Activated T-cell treated with anti-CD3 and anti-CD28 coated beads, Interleukin-2, amount 50 U/mL, for 72 hours (primary cell): ENCODE measurements at regions not wholly inside any gene's neighbourhood (a gene's known extent, or its start where the extent isn't known, plus 50 kb on each side); places are given as distances from the start of the nearest gene placed in this dataset.
"Not testable (repeated sequence)": the region's sequence is repeated elsewhere in the genome, so short reads cannot be mapped to it uniquely, and the experiment has no call there.

Experiments
- ATAC-seq, 2 donors: fragments of 150-1000 bp; cut with Tn5 transposase; replicated peaks in 1 of 2; 2 replicates each; pipeline ENCODE4 v1.10.0; 2021; ENCODE audit warnings: moderate library complexity in 2 of 2, mild to moderate bottlenecking in 1 of 2
- DNase-seq, 2 donors: peaks; one replicate each; pipeline ENCODE4 v3.0.0; 2021 to 2022; ENCODE audit warnings: mixed read lengths in 1 of 2
- H3K27ac Mint-ChIP-seq: one replicate; pipeline ENCODE4 v1.8.0; 2022; ENCODE audit warnings: mild to moderate bottlenecking, moderate library complexity, mixed read lengths
- H3K27me3 Mint-ChIP-seq: one replicate; pipeline ENCODE4 v1.8.0; 2022; ENCODE audit warnings: low read depth, mixed read lengths
- H3K36me3 Mint-ChIP-seq, 2 donors: one replicate each; pipeline ENCODE4 v1.8.0; 2022; ENCODE audit warnings: mixed read lengths in 2 of 2, mild to moderate bottlenecking in 1 of 2; ENCODE audit not compliant: insufficient read depth in 2 of 2
- H3K4me1 Mint-ChIP-seq: one replicate; pipeline ENCODE4 v1.8.0; 2022; ENCODE audit warnings: low read depth, mixed read lengths
- H3K4me3 Mint-ChIP-seq, 2 donors: one replicate each; pipeline ENCODE4 v1.8.0; 2022; ENCODE audit warnings: mild to moderate bottlenecking in 2 of 2, mixed read lengths in 2 of 2, moderate library complexity in 2 of 2
- H3K9me3 Mint-ChIP-seq, 2 donors: one replicate each; pipeline ENCODE4 v1.8.0; 2022; ENCODE audit warnings: mixed read lengths in 2 of 2

DNA sequence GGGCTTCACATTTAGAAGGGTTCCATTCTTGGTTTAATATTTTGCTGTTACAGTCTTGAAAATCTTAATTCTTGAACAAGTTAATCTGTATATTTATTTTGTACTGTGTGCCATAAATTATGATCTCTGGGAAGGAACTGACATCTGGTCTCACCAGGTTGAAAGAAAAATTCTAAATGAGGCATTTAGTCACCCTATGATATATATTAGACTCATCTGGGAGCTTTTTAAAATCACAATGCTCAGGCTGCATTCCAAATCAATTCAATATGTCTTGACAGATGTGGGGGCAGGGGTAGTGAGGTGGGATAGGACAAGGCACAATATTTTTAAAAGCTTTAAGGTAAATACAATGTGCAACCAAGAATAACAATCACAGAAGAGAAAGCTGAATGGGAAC lies 569.2 kb downstream of the PRR16 start:
- Mint-ChIP-seq H3K27me3 (no peaks in the 10 kb centered on the region), H3K27ac (no peak overlapping the region), H3K4me1 (no peaks in the 10 kb centered on the region), H3K36me3 (no peaks in the 10 kb centered on the region), H3K4me3 (no peak overlapping the region), H3K9me3 (peaks cover 0 to 3% of the 10 kb centered on the region in 2 donors)
- no peak for ATAC-seq
- no peak for DNase-seq

DNA sequence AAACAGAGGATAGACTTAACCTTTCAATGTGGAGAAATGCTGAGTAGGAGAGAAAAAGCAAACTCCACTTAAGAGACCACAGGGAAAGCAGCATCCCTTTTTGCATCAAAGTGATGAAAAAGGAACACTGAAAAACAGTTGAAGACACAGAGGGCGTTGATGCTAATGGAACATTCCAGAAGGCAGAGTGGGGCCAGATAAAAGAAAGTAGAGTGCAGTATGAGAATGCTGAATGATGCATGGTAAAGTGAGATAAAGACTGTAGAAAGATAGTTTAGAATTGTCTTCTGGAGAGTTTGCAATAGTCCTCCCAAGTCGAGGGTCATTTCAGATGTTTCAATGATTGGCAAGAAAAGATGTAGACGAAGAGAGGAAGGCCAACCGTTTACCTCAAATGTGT lies 574.3 kb downstream of the PRR16 start:
- Mint-ChIP-seq H3K36me3 (no peaks in the 10 kb centered on the region), H3K4me1 (no peaks in the 10 kb centered on the region), H3K27ac (no peak overlapping the region), H3K9me3 (peaks cover 0 to 9% of the 10 kb centered on the region in 2 donors), H3K4me3 (no peak overlapping the region), H3K27me3 (no peaks in the 10 kb centered on the region)
- ATAC-seq (no peak), DNase-seq (no peak)

- no peak for DNase-seq
- H3K9me3 Mint-ChIP-seq: no peaks in the 10 kb centered on the region
- H3K27ac Mint-ChIP-seq: no peak overlapping the region
- no peaks in the 10 kb centered on the region for H3K27me3 Mint-ChIP-seq
- H3K4me1 Mint-ChIP-seq: no peaks in the 10 kb centered on the region
- H3K4me3 Mint-ChIP-seq: no peak overlapping the region
- no peaks in the 10 kb centered on the region for H3K36me3 Mint-ChIP-seq
- no peak for ATAC-seq
Observed at GRCh38 chr5:121049971-121050370, 585.9 kb downstream of the PRR16 start.

- Mint-ChIP-seq H3K4me3 (no peak overlapping the region), H3K27ac (no peak overlapping the region), H3K4me1 (no peaks in the 10 kb centered on the region), H3K27me3 (no peaks in the 10 kb centered on the region), H3K36me3 (no peaks in the 10 kb centered on the region), H3K9me3 (peaks cover 0 to 3% of the 10 kb centered on the region in 2 donors)
- ATAC-seq: no peak
- no peak for DNase-seq
Observed at GRCh38 chr5:121053055-121053985, 589.2 kb downstream of the PRR16 start.

GRCh38 chr5:121055586-121055985 lies 591.5 kb downstream of the PRR16 start:
- no peak overlapping the region for H3K4me3 Mint-ChIP-seq
- H3K4me1 Mint-ChIP-seq: no peaks in the 10 kb centered on the region
- no peaks in the 10 kb centered on the region for H3K27me3 Mint-ChIP-seq
- no peak for DNase-seq
- ATAC-seq: no peak
- H3K9me3 Mint-ChIP-seq: peaks cover 6 to 9% of the 10 kb centered on the region in 2 donors
- H3K27ac Mint-ChIP-seq: no peak overlapping the region
- H3K36me3 Mint-ChIP-seq: no peaks in the 10 kb centered on the region

DNA sequence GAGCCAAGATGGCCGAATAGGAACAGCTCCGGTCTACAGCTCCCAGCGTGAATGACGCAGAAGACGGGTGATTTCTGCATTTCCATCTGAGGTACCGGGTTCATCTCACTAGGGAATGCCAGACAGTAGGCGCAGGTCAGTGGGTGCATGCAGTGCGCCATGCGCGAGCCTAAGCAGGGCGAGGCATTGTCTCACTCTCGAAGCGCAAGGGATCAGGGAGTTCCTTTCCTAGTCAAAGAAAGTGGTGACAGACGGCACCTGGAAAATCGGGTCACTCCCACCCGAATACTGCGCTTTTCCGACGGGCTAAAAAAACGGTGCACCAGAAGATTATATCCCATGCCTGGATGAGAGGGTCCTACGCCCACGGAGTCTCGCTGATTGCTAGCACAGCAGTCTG lies 600.1 kb downstream of the PRR16 start:
- peaks cover 13% of the 10 kb centered on the region in 2 donors for H3K9me3 Mint-ChIP-seq
- H3K36me3 Mint-ChIP-seq, H3K27ac Mint-ChIP-seq, H3K4me3 Mint-ChIP-seq, ATAC-seq, H3K27me3 Mint-ChIP-seq, H3K4me1 Mint-ChIP-seq, DNase-seq: not testable (repeated sequence)

- H3K9me3 Mint-ChIP-seq: peaks cover 5% of the 10 kb centered on the region in 2 donors
- no peak overlapping the region for H3K27ac Mint-ChIP-seq
- H3K27me3 Mint-ChIP-seq: no peaks in the 10 kb centered on the region
Observed at GRCh38 chr5:121086671-121087070, 622.6 kb downstream of the PRR16 start.

DNA sequence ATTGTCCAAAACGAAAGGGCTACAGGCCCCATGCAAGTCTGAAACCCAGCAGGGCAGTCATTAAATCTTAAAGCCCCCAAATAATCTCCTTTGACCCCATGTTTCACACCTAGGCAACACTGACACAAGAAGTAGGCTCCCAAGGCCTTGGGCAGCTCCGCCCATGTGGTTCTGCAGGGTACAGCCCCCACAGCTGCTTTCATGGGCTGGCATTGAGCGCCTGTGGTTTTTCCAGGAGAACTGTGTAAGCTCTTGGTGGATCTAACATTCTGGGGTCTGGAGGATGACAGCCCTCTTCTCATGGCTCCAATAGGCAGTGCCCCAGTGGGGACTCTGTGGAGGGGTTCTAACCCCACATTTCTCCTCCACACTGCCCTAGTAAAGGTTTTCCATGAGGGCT lies 623.5 kb downstream of the PRR16 start:
- no peak for ATAC-seq
- no peaks in the 10 kb centered on the region for H3K36me3 Mint-ChIP-seq
- H3K27me3 Mint-ChIP-seq: no peaks in the 10 kb centered on the region
- H3K27ac Mint-ChIP-seq: no peak overlapping the region
- DNase-seq: no peak
- H3K9me3 Mint-ChIP-seq: peaks cover 5 to 8% of the 10 kb centered on the region in 2 donors
- no peaks in the 10 kb centered on the region for H3K4me1 Mint-ChIP-seq
- H3K4me3 Mint-ChIP-seq: no peak overlapping the region

More at GRCh38 chr5:121086671-121087070, 622.6 kb downstream of the PRR16 start:
- DNase-seq: no peak
- no peak for ATAC-seq
- Mint-ChIP-seq H3K4me1 (no peaks in the 10 kb centered on the region), H3K4me3 (no peak overlapping the region), H3K36me3 (no peaks in the 10 kb centered on the region)

GRCh38 chr5:121088341-121088740 lies 624.2 kb downstream of the PRR16 start:
- DNase-seq: no peak
- Mint-ChIP-seq H3K36me3 (no peaks in the 10 kb centered on the region), H3K9me3 (peaks cover 5 to 8% of the 10 kb centered on the region in 2 donors), H3K4me3 (no peak overlapping the region), H3K4me1 (no peaks in the 10 kb centered on the region), H3K27ac (no peak overlapping the region), H3K27me3 (no peaks in the 10 kb centered on the region)
- ATAC-seq: no peak

- no peak for ATAC-seq
- Mint-ChIP-seq H3K27me3 (no peaks in the 10 kb centered on the region), H3K9me3 (peaks cover 3 to 6% of the 10 kb centered on the region in 2 donors), H3K4me3 (no peak overlapping the region), H3K36me3 (no peaks in the 10 kb centered on the region), H3K4me1 (no peaks in the 10 kb centered on the region), H3K27ac (no peak overlapping the region)
- no peak for DNase-seq
Observed at GRCh38 chr5:121090822-121091221, 626.7 kb downstream of the PRR16 start.

- Mint-ChIP-seq H3K27ac (no peak overlapping the region), H3K4me3 (no peak overlapping the region), H3K27me3 (no peaks in the 10 kb centered on the region), H3K4me1 (no peaks in the 10 kb centered on the region), H3K9me3 (peaks cover 8% of the 10 kb centered on the region in 2 donors), H3K36me3 (no peaks in the 10 kb centered on the region)
- ATAC-seq: no peak
- no peak for DNase-seq
Observed at GRCh38 chr5:121100931-121101330, 636.8 kb downstream of the PRR16 start.

DNA sequence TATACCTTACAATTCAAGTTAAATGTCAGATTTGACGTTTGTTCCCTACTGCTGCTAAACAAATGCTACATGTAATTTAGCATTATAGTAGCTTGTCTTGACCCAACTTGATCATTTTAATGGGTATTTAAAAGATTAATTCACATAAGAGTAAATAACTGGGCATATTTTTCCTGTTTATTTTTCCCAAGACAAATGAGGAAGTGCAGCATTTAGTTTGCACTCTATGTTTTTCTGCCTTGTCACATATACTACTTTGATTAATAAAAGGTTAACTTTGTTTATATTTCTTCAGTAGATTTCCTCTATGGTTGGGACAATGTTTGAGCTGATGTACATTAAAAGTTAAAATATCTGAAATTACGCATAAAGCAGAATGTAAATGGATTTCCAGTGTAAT lies 641.8 kb downstream of the PRR16 start:
- no peaks in the 10 kb centered on the region for H3K27me3 Mint-ChIP-seq
- no peaks in the 10 kb centered on the region for H3K4me1 Mint-ChIP-seq
- H3K9me3 Mint-ChIP-seq: peaks cover 0 to 2% of the 10 kb centered on the region in 2 donors
- no peak overlapping the region for H3K27ac Mint-ChIP-seq
- no peak overlapping the region for H3K4me3 Mint-ChIP-seq
- DNase-seq (no peak), ATAC-seq (no peak)
- H3K36me3 Mint-ChIP-seq: no peaks in the 10 kb centered on the region

DNA sequence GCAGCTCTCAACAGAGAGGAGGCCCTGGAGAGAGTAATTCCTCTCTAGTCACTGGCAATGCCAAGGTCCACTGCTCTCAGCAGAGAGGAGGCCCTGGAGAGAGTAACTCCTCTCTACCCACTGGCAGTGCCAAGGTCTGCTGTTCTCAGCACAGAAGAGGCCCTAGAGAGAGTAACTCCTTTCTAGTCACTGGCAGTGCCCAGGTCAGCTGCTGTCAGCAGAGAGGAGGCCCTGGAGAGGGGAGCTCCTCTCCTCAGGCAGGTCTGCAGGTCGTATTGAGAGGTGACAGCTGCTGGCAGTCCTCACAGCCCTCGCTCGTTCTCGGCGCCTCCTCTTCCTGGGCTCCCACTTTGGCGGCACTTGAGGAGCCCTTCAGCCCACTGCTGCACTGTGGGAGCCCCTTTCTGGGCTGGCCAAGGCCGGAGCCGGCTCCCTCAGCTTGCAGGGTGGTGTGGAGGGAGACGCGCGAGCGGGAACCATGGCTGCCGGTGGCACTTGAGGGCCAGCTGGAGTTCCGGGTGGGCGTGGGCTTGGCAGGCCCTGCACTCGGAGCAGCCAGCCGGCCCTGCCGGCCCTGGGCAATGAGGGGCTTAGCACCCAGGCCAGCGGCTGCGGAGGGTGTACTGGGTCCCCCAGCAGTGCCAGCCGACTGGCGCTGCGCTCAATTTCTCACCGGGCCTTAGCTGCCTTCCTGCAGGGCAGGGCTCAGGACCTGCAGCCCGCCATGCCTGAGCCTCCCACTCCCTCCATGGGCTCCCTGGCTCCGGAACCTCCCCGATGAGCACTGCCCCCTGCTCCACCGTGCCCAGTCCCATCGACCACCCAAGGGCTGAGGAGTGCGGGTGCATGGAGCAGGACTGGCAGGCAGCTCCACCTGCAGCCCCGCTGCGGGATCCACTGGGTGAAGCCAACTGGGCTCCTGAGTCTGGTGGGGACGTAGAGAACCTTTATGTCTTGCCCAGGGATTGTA lies 642.9 kb downstream of the PRR16 start:
- not testable (repeated sequence) for H3K4me3 Mint-ChIP-seq, H3K27ac Mint-ChIP-seq, H3K36me3 Mint-ChIP-seq, H3K27me3 Mint-ChIP-seq, ATAC-seq, H3K9me3 Mint-ChIP-seq, H3K4me1 Mint-ChIP-seq, DNase-seq
